ENCODE measurements at regions not wholly inside any gene's neighbourhood (a gene's known extent, or its start where the extent isn't known, plus 50 kb on each side); places are given as distances from the start of the nearest gene placed in this dataset.
"Not testable (repeated sequence)": the region's sequence is repeated elsewhere in the genome, so short reads cannot be mapped to it uniquely, and the experiment has no call there.

GRCh38 chr12:23230899-23231298 is 605.9 kb downstream of the ETNK1 start:
- DNase-seq (ENCODE audit: low read depth in 4 of 4, low spot score in 3 of 4), result no peak

GRCh38 chr12:23236066-23236780 is 611.3 kb downstream of the ETNK1 start:
- DNase-seq (ENCODE audit: low read depth in 4 of 4, low spot score in 3 of 4), result no peak

- DNase-seq (ENCODE audit: low read depth in 4 of 4, low spot score in 3 of 4), result no peak
Measured at GRCh38 chr12:23236811-23237210, 611.8 kb downstream of the ETNK1 start.

- DNase-seq (ENCODE audit: low read depth in 4 of 4, low spot score in 3 of 4), result no peak
Measured at GRCh38 chr12:23238190-23238589, 613.2 kb downstream of the ETNK1 start.

- no peak for DNase-seq (ENCODE audit: low read depth in 4 of 4, low spot score in 3 of 4)
Measured at GRCh38 chr12:23238957-23239356, 614.0 kb downstream of the ETNK1 start.

- DNase-seq (ENCODE audit: low read depth in 4 of 4, low spot score in 3 of 4), result no peak
Measured at GRCh38 chr12:23245186-23245585, 620.2 kb downstream of the ETNK1 start.

GRCh38 chr12:23253191-23253590 is 628.2 kb downstream of the ETNK1 start:
- DNase-seq (ENCODE audit: low read depth in 4 of 4, low spot score in 3 of 4), result no peak

- not testable (repeated sequence) for DNase-seq (ENCODE audit: low read depth in 4 of 4, low spot score in 3 of 4)
Measured at GRCh38 chr12:23253910-23254309, 628.9 kb downstream of the ETNK1 start.

GRCh38 chr12:23259558-23259957 is 634.6 kb downstream of the ETNK1 start:
- DNase-seq (ENCODE audit: low read depth in 4 of 4, low spot score in 3 of 4), result no peak

- DNase-seq (ENCODE audit: low read depth in 4 of 4, low spot score in 3 of 4), result no peak
Measured at GRCh38 chr12:23262670-23263069, 637.7 kb downstream of the ETNK1 start.

GRCh38 chr12:23277831-23278230 is 652.9 kb downstream of the ETNK1 start:
- no peak for DNase-seq (ENCODE audit: low read depth in 4 of 4, low spot score in 3 of 4)

GRCh38 chr12:23281295-23281694 is 656.3 kb downstream of the ETNK1 start:
- DNase-seq (ENCODE audit: low read depth in 4 of 4, low spot score in 3 of 4), result no peak

GRCh38 chr12:23282701-23283100 is 657.7 kb downstream of the ETNK1 start:
- DNase-seq (ENCODE audit: low read depth in 4 of 4, low spot score in 3 of 4), result no peak

GRCh38 chr12:23285764-23286530 is 661.0 kb downstream of the ETNK1 start:
- not testable (repeated sequence) for DNase-seq (ENCODE audit: low read depth in 4 of 4, low spot score in 3 of 4)

- DNase-seq (ENCODE audit: low read depth in 4 of 4, low spot score in 3 of 4), result no peak
Measured at GRCh38 chr12:23290627-23291330, 658.7 kb downstream of the SOX5 start.

- DNase-seq (ENCODE audit: low read depth in 4 of 4, low spot score in 3 of 4), result no peak
Measured at GRCh38 chr12:23303220-23303619, 646.2 kb downstream of the SOX5 start.

- no peak for DNase-seq (ENCODE audit: low read depth in 4 of 4, low spot score in 3 of 4)
Measured at GRCh38 chr12:23303821-23304220, 645.6 kb downstream of the SOX5 start.

- no peak for DNase-seq (ENCODE audit: low read depth in 4 of 4, low spot score in 3 of 4)
Measured at GRCh38 chr12:23333938-23334337, 615.5 kb downstream of the SOX5 start.

- DNase-seq (ENCODE audit: low read depth in 4 of 4, low spot score in 3 of 4), result no peak
Measured at GRCh38 chr12:23335593-23335992, 613.9 kb downstream of the SOX5 start.

GRCh38 chr12:23337213-23337612 is 612.3 kb downstream of the SOX5 start:
- DNase-seq (ENCODE audit: low read depth in 4 of 4, low spot score in 3 of 4), result no peak

GRCh38 chr12:23340351-23340750 is 609.1 kb downstream of the SOX5 start:
- DNase-seq (ENCODE audit: low read depth in 4 of 4, low spot score in 3 of 4), result no peak

- DNase-seq (ENCODE audit: low read depth in 4 of 4, low spot score in 3 of 4), result no peak
Measured at GRCh38 chr12:23342407-23342806, 607.1 kb downstream of the SOX5 start.
